HEK293T (cell line): ENCODE measurements at regions not wholly inside any gene's neighbourhood (a gene's known extent, or its start where the extent isn't known, plus 50 kb on each side); places are given as distances from the start of the nearest gene placed in this dataset.

Source experiments
- CTCF ChIA-PET: fragments of 350-600 bp; formaldehyde crosslinking; extraction: SDS; loops from one replicate; lab custom pipeline; 2021; ENCODE audit warnings: antibody characterized with exemption, inconsistent platforms; lab: Yijun Ruan, JAX
- POLR2A ChIA-PET: fragments of 350-600 bp; formaldehyde crosslinking; extraction: SDS; loops from one replicate; lab custom pipeline; 2020; ENCODE audit warnings: antibody characterized with exemption, inconsistent platforms; lab: Yijun Ruan, JAX
- DNase-seq: peaks from one replicate; pipeline ENCODE4 v3.0.0; 2012; ENCODE audit warnings: mixed read lengths; ENCODE audit errors: extremely low spot score
- ARNT ChIP-seq: fragments of 450-650 bp; IDR thresholded peaks from 2 replicates; pipeline ENCODE4 v1.6.1; 2017; ENCODE audit warnings: mild to moderate bottlenecking
- BHLHE40 ChIP-seq: fragments of 450-650 bp; IDR thresholded peaks from 2 replicates; pipeline ENCODE4 v1.6.1; 2016; ENCODE audit warnings: mild to moderate bottlenecking, moderate library complexity, borderline replicate concordance
- CTBP1 ChIP-seq: fragments of 450-650 bp; IDR thresholded peaks from 2 replicates; pipeline ENCODE4 v1.6.1; 2016; ENCODE audit warnings: borderline replicate concordance
- ELF4 ChIP-seq: fragments of 450-650 bp; IDR thresholded peaks from 2 replicates; pipeline ENCODE4 v1.6.1; 2017; ENCODE audit warnings: antibody characterized with exemption
- FOXA1 ChIP-seq: fragments of 450-650 bp; IDR thresholded peaks from 2 replicates; pipeline ENCODE4 v1.6.1; 2016; ENCODE audit warnings: mild to moderate bottlenecking
- FOXK2 ChIP-seq: fragments of 450-650 bp; IDR thresholded peaks from 2 replicates; pipeline ENCODE4 v1.6.1; 2016; ENCODE audit warnings: mild to moderate bottlenecking
- FOXM1 ChIP-seq: fragments of 450-650 bp; IDR thresholded peaks from 2 replicates; pipeline ENCODE4 v1.6.1; 2017; ENCODE audit warnings: mild to moderate bottlenecking, borderline replicate concordance
- HDGF ChIP-seq: fragments of 450-650 bp; IDR thresholded peaks from 2 replicates; pipeline ENCODE4 v1.6.1; 2017; ENCODE audit warnings: antibody characterized with exemption, borderline replicate concordance
- L3MBTL2 ChIP-seq: fragments of 450-650 bp; conservative IDR thresholded peaks from 2 replicates; pipeline ENCODE4 v1.6.1; 2016; ENCODE audit warnings: mild to moderate bottlenecking
- LEF1 ChIP-seq: fragments of 450-650 bp; IDR thresholded peaks from 2 replicates; pipeline ENCODE4 v1.6.1; 2017; ENCODE audit warnings: mild to moderate bottlenecking, borderline replicate concordance
- NFRKB ChIP-seq: fragments of 450-650 bp; IDR thresholded peaks from 2 replicates; pipeline ENCODE4 v1.6.1; 2016; ENCODE audit warnings: mild to moderate bottlenecking, moderate library complexity
- SP1 ChIP-seq: fragments of 450-650 bp; IDR thresholded peaks from 2 replicates; pipeline ENCODE4 v1.6.1; 2017
- SUZ12 ChIP-seq: fragments of 450-650 bp; IDR thresholded peaks from 2 replicates; pipeline ENCODE4 v1.6.1; 2016; ENCODE audit warnings: mild to moderate bottlenecking
- TARDBP ChIP-seq: fragments of 450-650 bp; IDR thresholded peaks from 2 replicates; pipeline ENCODE4 v1.6.1; 2016
- ZNF384 ChIP-seq: fragments of 450-650 bp; IDR thresholded peaks from 2 replicates; pipeline ENCODE4 v1.6.1; 2016
- TF ChIP-seq, protein P1 (sequence below): fragments of 450-650 bp; IDR thresholded peaks from 2 replicates; pipeline ENCODE4 v1.6.1; 2016

DNA sequence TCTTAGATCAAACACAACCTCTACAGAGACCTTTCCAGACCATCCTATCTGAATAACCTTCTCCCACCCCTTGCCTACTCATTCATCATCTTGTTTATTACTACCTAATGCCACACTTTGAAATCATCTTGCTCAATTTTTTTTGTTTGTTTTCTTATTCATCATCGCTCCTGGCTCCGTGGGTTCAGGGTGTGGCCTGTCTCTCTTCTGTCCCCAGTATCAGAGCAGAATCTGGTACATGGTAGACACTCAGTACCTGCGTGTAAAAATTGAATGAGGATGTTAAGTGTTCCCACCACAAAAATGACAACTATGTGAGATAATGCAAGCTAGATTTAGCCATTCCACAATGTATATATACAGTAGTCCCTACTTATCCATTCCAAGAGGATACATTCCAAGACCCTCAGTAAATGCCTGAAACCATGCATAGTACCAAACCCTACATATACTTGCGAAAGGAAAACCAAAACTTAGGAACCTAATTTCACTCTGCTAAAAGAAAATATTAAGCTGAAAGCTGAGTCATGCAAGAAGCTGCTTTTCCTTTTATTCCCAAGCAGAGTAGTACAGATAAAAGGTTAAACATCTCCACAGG is 72.1 kb upstream of the SEC61G start:
- TF ChIP-seq TARDBP (no peak), BHLHE40 (no peak), CTBP1 (no peak), FOXK2 (no peak), FOXA1 (no peak), L3MBTL2 (no peak)
- TF ChIP-seq, protein P1, sequence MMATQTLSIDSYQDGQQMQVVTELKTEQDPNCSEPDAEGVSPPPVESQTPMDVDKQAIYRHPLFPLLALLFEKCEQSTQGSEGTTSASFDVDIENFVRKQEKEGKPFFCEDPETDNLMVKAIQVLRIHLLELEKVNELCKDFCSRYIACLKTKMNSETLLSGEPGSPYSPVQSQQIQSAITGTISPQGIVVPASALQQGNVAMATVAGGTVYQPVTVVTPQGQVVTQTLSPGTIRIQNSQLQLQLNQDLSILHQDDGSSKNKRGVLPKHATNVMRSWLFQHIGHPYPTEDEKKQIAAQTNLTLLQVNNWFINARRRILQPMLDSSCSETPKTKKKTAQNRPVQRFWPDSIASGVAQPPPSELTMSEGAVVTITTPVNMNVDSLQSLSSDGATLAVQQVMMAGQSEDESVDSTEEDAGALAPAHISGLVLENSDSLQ, result no peak
- ChIA-PET CTCF (no interaction called here), POLR2A (no interaction called here)
- DNase-seq, result no peak

- TF ChIP-seq LEF1 (no peak), HDGF (no peak), ELF4 (no peak), FOXA1 (no peak), BHLHE40 (no peak), SP1 (no peak), L3MBTL2 (no peak), FOXM1 (no peak), FOXK2 (no peak), ARNT (no peak), ZNF384 (no peak), NFRKB (no peak), TARDBP (no peak)
- CTCF ChIA-PET, result no interaction called here
- POLR2A ChIA-PET, result no interaction called here
- no peak for DNase-seq
Measured at GRCh38 chr7:54831644-54832095, 72.7 kb upstream of the SEC61G start.

GRCh38 chr7:54833001-54833467 is 74.0 kb upstream of the SEC61G start:
- DNase-seq, result no peak
- POLR2A ChIA-PET, result no interaction called here
- TF ChIP-seq SP1 (no peak), BHLHE40 (no peak), HDGF (no peak), LEF1 (no peak), NFRKB (no peak), FOXM1 (no peak), ZNF384 (no peak)
- TF ChIP-seq, protein P1, result no peak
- CTCF ChIA-PET, result no interaction called here

DNA sequence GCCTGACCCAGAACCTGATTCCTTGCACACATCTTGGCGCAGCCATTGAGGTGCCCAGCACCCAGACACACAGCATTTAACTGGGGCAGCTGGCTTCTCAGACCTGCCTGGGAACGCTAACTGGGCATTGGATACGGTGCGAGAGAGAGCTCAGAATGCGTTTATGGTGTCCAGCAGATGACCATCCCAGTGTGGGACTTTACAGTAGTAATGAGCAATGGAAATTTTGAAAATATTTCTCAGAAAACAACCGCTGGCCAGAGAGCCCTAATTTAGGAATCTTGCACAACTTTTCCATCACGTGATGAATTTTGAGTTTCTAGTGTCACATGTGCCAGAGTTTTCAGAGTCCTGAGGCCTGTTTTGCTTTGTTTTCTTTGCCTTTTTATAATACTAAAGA is 78.2 kb upstream of the SEC61G start:
- CTCF ChIA-PET, result no interaction called here
- DNase-seq, result no peak
- TF ChIP-seq L3MBTL2 (no peak), BHLHE40 (no peak), SP1 (no peak), FOXK2 (no peak), ELF4 (no peak), NFRKB (no peak), TARDBP (no peak), FOXA1 (no peak), ZNF384 (no peak)
- TF ChIP-seq, protein P1, result no peak
- POLR2A ChIA-PET, result no interaction called here

DNA sequence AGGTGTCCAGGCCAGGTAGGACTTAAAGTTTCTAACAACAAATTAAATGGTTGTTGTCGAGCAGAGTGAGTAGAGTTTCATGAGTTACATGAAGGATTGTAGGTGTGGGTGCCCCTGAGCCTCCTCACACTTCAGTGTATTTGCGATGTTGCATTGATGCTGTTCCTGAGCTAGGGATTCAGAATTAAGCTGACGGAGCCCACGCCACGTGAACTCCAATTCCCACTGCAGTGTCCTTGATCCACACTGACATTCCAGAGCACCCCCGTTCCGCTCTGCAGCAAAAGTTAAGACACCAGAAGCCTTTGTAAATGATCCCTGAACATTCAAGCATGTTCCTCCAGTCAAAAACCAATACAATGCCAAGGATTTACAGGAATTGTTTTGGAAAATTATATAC is 78.8 kb upstream of the SEC61G start:
- no peak for DNase-seq
- TF ChIP-seq ZNF384 (no peak), TARDBP (no peak), ARNT (no peak), LEF1 (no peak), FOXM1 (no peak), HDGF (no peak), L3MBTL2 (no peak), SUZ12 (no peak), NFRKB (no peak), CTBP1 (no peak), BHLHE40 (no peak)
- ChIA-PET POLR2A (no interaction called here), CTCF (no interaction called here)

GRCh38 chr7:54838175-54838910 is 79.3 kb upstream of the SEC61G start:
- CTCF ChIA-PET, result no interaction called here
- no peak for DNase-seq
- TF ChIP-seq CTBP1 (no peak), ARNT (no peak), TARDBP (no peak), HDGF (no peak), LEF1 (no peak), FOXK2 (no peak), SP1 (no peak), FOXA1 (no peak), BHLHE40 (no peak), ELF4 (no peak), FOXM1 (no peak), ZNF384 (no peak), L3MBTL2 (no peak), SUZ12 (no peak), NFRKB (no peak)
- TF ChIP-seq, protein P1, result no peak
- POLR2A ChIA-PET, result no interaction called here
